NCI-H1930 (cell line): ENCODE measurements at regions not wholly inside any gene's neighbourhood (a gene's known extent, or its start where the extent isn't known, plus 50 kb on each side); places are given as distances from the start of the nearest gene placed in this dataset.

Source experiments
- DNase-seq, 2 experiments: peaks; one replicate each; lab custom pipeline; 2025; lab: John Stamatoyannopoulos, UW

- DNase-seq, result no peak
Observed at GRCh38 chr6:163695414-163695864, 280.9 kb downstream of the QKI start.

GRCh38 chr6:163694988-163695398, 280.5 kb downstream of the QKI start:
- no peak for DNase-seq

GRCh38 chr6:163694072-163694471, 279.6 kb downstream of the QKI start:
- no peak for DNase-seq

- no peak for DNase-seq
Observed at GRCh38 chr6:163691049-163691448, 276.5 kb downstream of the QKI start.

GRCh38 chr6:163688739-163689362, 274.3 kb downstream of the QKI start:
- no peak for DNase-seq

DNA sequence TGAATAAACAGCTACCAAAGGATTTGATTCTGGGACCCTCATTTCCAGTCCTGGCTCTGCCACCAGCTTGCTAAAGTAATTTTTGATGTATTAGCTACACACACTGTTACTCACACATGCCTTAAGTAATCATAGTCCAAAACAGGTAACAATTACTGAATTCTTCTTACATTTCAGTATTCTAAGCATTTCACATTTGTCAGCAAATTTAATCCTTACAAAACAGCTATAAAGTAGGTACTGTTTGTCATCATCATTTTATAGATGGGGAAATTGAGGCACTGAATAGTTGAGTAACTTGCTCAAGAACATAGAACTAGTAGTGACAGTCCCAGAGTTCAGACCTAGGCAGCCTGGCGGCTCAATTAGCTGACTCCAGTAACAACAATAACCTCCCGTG, 272.6 kb downstream of the QKI start:
- DNase-seq, result no peak

DNA sequence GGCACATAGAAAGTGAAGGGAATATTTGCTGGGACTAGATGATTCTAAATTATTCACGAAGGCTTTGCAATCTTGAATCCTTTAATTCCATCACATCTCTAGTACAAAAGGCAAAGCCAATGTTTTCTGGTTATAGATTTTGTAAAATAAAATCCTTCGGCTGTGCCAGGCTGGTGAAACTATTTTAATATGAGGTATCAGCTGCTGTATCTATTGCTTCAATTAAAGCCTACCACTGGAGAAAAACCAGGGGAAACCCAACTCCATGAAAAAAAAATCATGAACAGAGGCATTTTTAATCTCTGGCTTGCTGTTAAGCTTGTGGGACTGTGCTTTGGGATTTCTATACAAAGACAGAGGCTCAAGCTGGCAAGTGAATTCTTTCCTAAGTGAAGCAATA, 271.8 kb downstream of the QKI start:
- DNase-seq, result no peak

GRCh38 chr6:163683105-163683622, 268.6 kb downstream of the QKI start:
- DNase-seq, result no peak

- DNase-seq, result no peak
Observed at GRCh38 chr6:163679753-163680152, 265.2 kb downstream of the QKI start.

DNA sequence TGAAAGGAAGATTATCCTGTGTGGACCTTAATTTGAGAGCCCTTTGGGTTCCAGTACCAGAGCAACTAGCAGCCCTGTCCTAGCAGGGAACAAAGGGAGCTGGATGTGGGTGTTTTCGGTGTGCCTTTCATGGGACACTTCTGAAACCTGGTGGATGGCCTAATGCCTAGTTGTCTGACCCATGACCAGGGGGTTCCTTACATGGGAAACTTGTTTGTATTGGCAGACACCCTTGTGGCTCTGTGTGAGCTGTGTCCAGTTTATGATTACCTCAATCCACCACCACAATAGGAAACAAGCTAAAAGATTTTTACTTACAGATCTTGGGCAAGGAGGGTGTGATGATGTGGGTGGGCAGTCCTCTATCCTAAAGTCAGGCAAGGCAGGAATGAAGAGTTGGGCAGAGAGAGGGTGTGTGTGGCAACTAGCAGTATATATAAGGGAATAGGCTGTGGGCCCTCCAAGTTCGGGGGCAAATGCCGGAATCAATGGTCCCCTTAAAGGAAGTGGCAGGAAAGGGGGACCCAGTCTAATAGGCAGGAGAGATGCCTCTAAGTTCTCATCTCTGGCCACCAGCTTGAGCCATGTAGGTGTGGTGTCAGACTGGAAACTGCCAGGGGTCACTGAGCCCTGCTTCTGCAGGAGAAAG, 264.6 kb downstream of the QKI start:
- DNase-seq, result no peak

DNA sequence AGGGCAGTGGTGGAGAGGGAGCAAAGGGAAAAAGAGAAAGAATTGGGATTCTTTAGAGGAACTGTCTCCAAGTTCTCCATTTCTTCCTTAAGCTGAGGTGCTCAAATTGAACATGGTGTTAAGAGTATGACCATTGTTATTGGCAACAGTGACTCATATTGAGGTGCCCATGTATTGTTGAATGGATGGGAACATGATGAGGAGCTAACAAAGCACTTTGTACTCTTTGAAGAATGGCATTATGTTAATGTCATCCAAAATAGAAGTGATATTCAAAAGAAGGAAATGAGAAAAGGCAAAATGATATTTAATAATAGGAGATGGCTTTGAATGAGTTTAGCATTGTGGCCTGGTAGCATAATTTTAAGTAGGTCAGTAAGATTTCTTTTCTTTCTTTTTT, 261.1 kb downstream of the QKI start:
- DNase-seq, result no peak

DNA sequence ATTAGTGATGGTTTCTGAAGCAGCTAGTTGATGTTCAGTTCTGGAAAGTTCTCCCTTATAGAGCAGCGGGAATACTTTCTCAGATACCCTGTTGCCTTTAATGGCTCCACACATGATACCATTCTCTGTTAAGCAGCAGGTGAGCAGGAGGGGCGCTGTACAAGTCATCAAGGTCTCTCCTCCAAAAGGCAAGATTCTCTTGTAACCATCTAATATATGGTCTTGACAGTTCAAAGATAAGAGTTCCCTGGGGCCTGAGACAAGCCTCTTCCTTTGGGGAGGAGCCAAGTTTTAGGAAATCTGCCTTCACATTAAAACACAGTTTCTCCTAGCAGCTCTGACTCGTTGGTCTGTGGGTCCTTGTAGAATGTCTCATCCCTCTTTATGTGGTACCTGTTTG, 258.2 kb downstream of the QKI start:
- DNase-seq, result no peak

GRCh38 chr6:163671791-163672190, 257.3 kb downstream of the QKI start:
- no peak for DNase-seq

DNA sequence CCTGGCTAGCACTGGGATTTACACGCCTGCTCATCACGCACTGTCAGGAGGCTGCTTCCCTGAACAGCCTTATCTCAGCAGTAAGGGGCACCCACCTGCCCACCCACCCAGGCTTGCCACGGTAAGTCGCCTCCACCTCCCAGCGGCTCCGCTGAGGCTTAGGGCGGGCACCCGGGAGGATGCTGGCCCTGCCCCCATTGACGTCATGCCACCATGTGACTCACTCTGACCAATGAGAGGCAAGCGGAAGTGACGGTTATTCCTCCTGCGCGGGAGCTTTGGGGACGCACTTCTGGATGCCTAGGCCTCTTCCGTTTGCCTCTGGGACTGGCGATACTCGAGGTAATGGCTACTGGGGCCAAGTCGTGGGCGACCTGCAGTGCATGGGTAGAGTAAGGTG, 256.8 kb downstream of the QKI start:
- no peak for DNase-seq

- DNase-seq, result no peak
Observed at GRCh38 chr6:163670336-163670735, 255.8 kb downstream of the QKI start.

DNA sequence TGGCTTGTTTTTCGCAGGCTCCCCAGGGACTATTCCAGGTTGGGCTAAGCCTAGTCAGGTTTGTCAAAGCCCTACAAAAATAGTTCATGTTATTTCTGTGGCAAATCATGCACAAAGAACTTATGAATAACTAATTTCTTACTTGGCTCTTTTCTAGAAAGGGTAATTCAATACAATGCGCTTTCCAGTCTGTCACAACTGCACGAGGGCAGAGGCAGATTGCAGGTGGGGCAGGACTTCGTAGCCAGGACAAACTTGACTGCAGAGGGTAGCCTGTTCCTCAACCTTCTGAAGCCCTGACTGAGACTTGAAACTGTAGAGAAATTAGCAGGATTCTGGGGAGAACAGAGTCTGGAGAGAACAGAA, 253.5 kb downstream of the QKI start:
- no peak for DNase-seq

GRCh38 chr6:163667372-163668060, 253.0 kb downstream of the QKI start:
- DNase-seq, result no peak

DNA sequence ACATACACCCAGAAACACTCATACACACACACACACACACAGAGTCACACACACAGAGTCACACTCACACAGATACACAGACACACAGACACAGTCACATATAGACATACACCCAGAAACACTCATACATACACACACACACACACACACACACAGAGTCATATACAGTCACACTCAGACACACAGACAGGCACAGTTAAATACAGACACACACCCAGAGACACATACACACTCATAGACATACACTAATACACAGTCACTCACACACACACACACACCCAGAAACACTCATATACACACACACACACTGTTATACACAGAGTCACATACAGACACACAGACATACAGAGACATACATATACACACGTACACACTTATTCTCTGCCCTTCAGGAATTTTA, 250.9 kb downstream of the QKI start:
- no peak for DNase-seq

DNA sequence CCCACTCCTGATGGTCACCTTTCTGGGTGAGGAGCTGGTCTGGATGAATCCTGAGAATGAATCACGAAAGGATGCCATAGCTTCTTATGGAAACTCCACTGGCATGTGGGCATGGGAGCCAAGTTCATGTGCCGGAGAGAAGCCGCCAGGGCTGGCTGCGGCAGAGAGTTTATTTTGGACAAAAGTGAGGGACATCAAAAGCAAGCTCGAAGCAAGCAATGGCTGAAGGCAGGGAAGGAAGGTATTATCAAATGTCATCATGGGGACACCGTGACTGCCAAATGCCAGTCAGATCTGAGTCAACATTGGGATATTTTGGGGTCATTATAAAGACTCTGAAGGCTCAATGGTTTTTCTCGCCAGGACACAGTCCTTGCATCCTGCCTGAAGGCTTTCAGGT, 249.1 kb downstream of the QKI start:
- no peak for DNase-seq

GRCh38 chr6:163662604-163663225, 248.2 kb downstream of the QKI start:
- DNase-seq, result no peak

DNA sequence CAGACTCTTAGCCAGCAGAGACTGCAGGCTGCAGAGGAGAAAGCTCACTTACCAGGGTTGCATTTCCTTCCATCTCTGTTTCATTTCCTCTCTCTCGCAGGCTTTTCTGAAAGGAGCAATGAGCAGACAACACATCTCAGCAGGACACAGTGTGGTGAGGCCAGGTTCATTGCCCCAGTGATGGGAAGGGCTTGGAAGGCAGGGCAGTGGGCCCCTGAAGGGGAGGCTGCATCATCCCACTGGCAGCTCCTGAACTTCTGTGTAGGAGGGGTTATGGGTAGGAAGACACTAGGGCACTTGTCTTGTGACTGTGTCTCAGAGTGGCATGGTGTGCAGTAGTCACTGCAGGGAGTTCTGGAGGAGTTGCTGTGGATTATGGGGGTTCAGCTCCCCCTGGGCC, 246.8 kb downstream of the QKI start:
- DNase-seq, result no peak

- DNase-seq, result no peak
Observed at GRCh38 chr6:163659803-163660202, 245.3 kb downstream of the QKI start.
